HEK293 (cell line): ENCODE measurements at regions not wholly inside any gene's neighbourhood (a gene's known extent, or its start where the extent isn't known, plus 50 kb on each side); places are given as distances from the start of the nearest gene placed in this dataset.

ENCODE experiments used
- BCL11B ChIP-seq: fragments of 450-650 bp; formaldehyde crosslinking; IDR thresholded peaks from 2 replicates; pipeline ENCODE4 v1.5.1; 2016; ENCODE audit warnings: low read depth, missing biosample characterization, missing genetic modification characterization
- EGR2 ChIP-seq: fragments of 450-650 bp; formaldehyde crosslinking; IDR thresholded peaks from 2 replicates; pipeline ENCODE4 v1.5.1; 2016; ENCODE audit warnings: low read depth, missing biosample characterization, missing genetic modification characterization
- GLI4 ChIP-seq: fragments of 450-650 bp; formaldehyde crosslinking; IDR thresholded peaks from 2 replicates; pipeline ENCODE4 v1.5.1; 2016; ENCODE audit warnings: missing biosample characterization, missing genetic modification characterization
- IKZF3 ChIP-seq: fragments of 450-650 bp; IDR thresholded peaks from 2 replicates; pipeline ENCODE4 v1.5.0; 2018; ENCODE audit warnings: missing biosample characterization, mild to moderate bottlenecking, missing genetic modification characterization, moderate library complexity
- KLF1 ChIP-seq: fragments of 450-650 bp; formaldehyde crosslinking; IDR thresholded peaks from 2 replicates; pipeline ENCODE4 v1.5.1; 2016; ENCODE audit warnings: missing biosample characterization, missing genetic modification characterization
- KLF8 ChIP-seq: fragments of 450-650 bp; formaldehyde crosslinking; IDR thresholded peaks from 2 replicates; pipeline ENCODE4 v1.5.1; 2016; ENCODE audit warnings: missing biosample characterization, missing genetic modification characterization
- MYNN ChIP-seq: fragments of 450-650 bp; formaldehyde crosslinking; IDR thresholded peaks from 2 replicates; pipeline ENCODE4 v1.5.1; 2016; ENCODE audit warnings: missing biosample characterization, missing genetic modification characterization, borderline replicate concordance
- SALL2 ChIP-seq: fragments of 450-650 bp; formaldehyde crosslinking; IDR thresholded peaks from 2 replicates; pipeline ENCODE4 v1.5.0; 2017; ENCODE audit warnings: missing biosample characterization, mild to moderate bottlenecking, missing genetic modification characterization, borderline replicate concordance
- SP2 ChIP-seq: fragments of 450-650 bp; formaldehyde crosslinking; IDR thresholded peaks from 2 replicates; pipeline ENCODE4 v1.5.1; 2016; ENCODE audit warnings: missing biosample characterization, missing genetic modification characterization
- ZNF140 ChIP-seq: fragments of 450-650 bp; formaldehyde crosslinking; IDR thresholded peaks from 2 replicates; pipeline ENCODE4 v1.5.1; 2016; ENCODE audit warnings: missing biosample characterization, missing genetic modification characterization
- ZNF148 ChIP-seq: fragments of 450-650 bp; formaldehyde crosslinking; IDR thresholded peaks from 2 replicates; pipeline ENCODE4 v1.5.0; 2017; ENCODE audit warnings: missing biosample characterization, missing genetic modification characterization, borderline replicate concordance
- ZNF157 ChIP-seq: fragments of 450-650 bp; formaldehyde crosslinking; IDR thresholded peaks from 2 replicates; pipeline ENCODE4 v1.5.1; 2016; ENCODE audit warnings: missing biosample characterization, missing genetic modification characterization
- ZNF24 ChIP-seq: fragments of 450-650 bp; formaldehyde crosslinking; IDR thresholded peaks from 2 replicates; pipeline ENCODE4 v1.5.1; 2016; ENCODE audit warnings: missing biosample characterization, missing genetic modification characterization
- ZNF292 ChIP-seq: fragments of 450-650 bp; formaldehyde crosslinking; IDR thresholded peaks from 2 replicates; pipeline ENCODE4 v1.5.1; 2016; ENCODE audit warnings: low read depth, missing biosample characterization, missing genetic modification characterization, borderline replicate concordance
- ZNF366 ChIP-seq: fragments of 450-650 bp; formaldehyde crosslinking; conservative IDR thresholded peaks from 2 replicates; pipeline ENCODE4 v1.5.1; 2016; ENCODE audit warnings: missing biosample characterization, missing genetic modification characterization
- ZNF398 ChIP-seq: fragments of 450-650 bp; formaldehyde crosslinking; IDR thresholded peaks from 2 replicates; pipeline ENCODE4 v1.5.1; 2017; ENCODE audit warnings: missing biosample characterization, missing genetic modification characterization
- ZNF426 ChIP-seq: fragments of 450-650 bp; formaldehyde crosslinking; IDR thresholded peaks from 2 replicates; pipeline ENCODE4 v1.5.1; 2017; ENCODE audit warnings: missing biosample characterization, missing genetic modification characterization, mild to moderate bottlenecking, inconsistent platforms, moderate library complexity
- ZNF473 ChIP-seq: fragments of 450-650 bp; formaldehyde crosslinking; IDR thresholded peaks from 2 replicates; pipeline ENCODE4 v1.5.1; 2017; ENCODE audit warnings: missing biosample characterization, missing genetic modification characterization
- ZNF521 ChIP-seq: fragments of 450-650 bp; formaldehyde crosslinking; IDR thresholded peaks from 2 replicates; pipeline ENCODE4 v1.5.1; 2017; ENCODE audit warnings: missing biosample characterization, mild to moderate bottlenecking, missing genetic modification characterization
- ZNF544 ChIP-seq: fragments of 450-650 bp; formaldehyde crosslinking; IDR thresholded peaks from 2 replicates; pipeline ENCODE4 v1.5.0; 2017; ENCODE audit warnings: missing biosample characterization, missing genetic modification characterization
- ZNF548 ChIP-seq: fragments of 450-650 bp; formaldehyde crosslinking; IDR thresholded peaks from 2 replicates; pipeline ENCODE4 v1.5.1; 2016; ENCODE audit warnings: missing biosample characterization, missing genetic modification characterization
- ZNF558 ChIP-seq: fragments of 450-650 bp; formaldehyde crosslinking; IDR thresholded peaks from 2 replicates; pipeline ENCODE4 v1.5.1; 2016; ENCODE audit warnings: missing biosample characterization, missing genetic modification characterization
- ZNF596 ChIP-seq: fragments of 450-650 bp; IDR thresholded peaks from 2 replicates; pipeline ENCODE4 v1.5.0; 2018; ENCODE audit warnings: missing biosample characterization, mild to moderate bottlenecking, missing genetic modification characterization, moderate library complexity
- ZNF629 ChIP-seq: fragments of 450-650 bp; formaldehyde crosslinking; IDR thresholded peaks from 2 replicates; pipeline ENCODE4 v1.5.1; 2017; ENCODE audit warnings: missing biosample characterization, missing genetic modification characterization
- ZNF791 ChIP-seq: fragments of 450-650 bp; formaldehyde crosslinking; IDR thresholded peaks from 2 replicates; pipeline ENCODE4 v1.5.1; 2016; ENCODE audit warnings: missing biosample characterization, missing genetic modification characterization
- TF ChIP-seq, protein P1 (sequence below): fragments of 450-650 bp; formaldehyde crosslinking; IDR thresholded peaks from 2 replicates; pipeline ENCODE4 v1.5.1; 2017; ENCODE audit warnings: missing biosample characterization, missing genetic modification characterization
- TF ChIP-seq, protein P2 (sequence below): fragments of 450-650 bp; formaldehyde crosslinking; IDR thresholded peaks from 2 replicates; pipeline ENCODE4 v1.5.1; 2016; ENCODE audit warnings: missing biosample characterization, missing genetic modification characterization
- TF ChIP-seq, protein P3 (sequence below): fragments of 450-650 bp; formaldehyde crosslinking; IDR thresholded peaks from 2 replicates; pipeline ENCODE4 v1.5.1; 2016; ENCODE audit warnings: missing biosample characterization, missing genetic modification characterization

DNA sequence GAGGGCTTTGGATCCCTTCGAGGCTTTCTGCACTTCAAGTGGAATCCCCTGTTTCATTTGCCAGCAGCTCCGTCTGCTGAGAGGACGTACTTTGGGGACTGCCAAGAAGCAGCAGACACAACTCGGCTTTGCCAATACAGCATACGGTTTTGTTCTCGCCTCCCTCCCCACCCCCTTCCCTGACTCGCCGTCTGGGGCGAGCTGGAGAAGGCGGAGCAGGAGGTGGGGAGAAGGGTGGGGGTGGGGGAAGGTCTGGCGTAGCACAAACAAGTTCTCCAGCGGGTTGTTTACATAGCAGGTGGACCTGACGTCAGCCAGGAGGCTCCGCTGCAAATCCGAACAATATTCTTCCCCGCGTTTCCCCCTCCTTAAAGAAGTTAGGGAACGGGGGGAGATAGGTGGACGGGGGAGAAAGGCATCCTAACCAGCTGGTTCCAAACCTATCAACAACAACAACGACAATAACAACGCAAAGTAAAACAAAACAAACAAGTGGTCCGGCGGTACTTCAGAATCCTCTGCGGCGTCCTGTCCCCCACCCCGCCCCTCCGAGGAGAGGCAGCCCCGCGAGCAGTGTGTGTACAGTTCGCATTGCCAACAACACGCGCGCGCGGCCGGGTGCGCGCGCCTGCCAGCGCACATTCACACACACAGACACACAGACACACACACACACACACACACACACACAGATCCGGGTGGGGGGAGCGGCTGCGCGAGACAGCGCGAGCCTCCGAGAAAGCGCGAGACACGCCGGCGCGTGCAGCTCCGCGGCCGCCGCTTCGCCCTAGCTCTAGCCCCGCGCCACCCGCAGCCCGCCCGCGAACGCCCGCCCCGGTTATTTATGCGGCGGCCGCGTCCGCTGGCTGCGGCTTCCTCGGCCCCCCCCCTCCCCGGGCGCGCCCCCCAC lies 167.0 kb upstream of the PPP1R3A start (continued):
- TF ChIP-seq ZNF596 = peak; percentile 22; the same call in 1 of the 2 replicates
- TF ChIP-seq IKZF3 = peak; percentile 76
- TF ChIP-seq ZNF292 (tag by site-specific recombination) = no peak
- peak; percentile 86 for TF ChIP-seq ZNF366 (tag by site-specific recombination)
- TF ChIP-seq, protein P1, sequence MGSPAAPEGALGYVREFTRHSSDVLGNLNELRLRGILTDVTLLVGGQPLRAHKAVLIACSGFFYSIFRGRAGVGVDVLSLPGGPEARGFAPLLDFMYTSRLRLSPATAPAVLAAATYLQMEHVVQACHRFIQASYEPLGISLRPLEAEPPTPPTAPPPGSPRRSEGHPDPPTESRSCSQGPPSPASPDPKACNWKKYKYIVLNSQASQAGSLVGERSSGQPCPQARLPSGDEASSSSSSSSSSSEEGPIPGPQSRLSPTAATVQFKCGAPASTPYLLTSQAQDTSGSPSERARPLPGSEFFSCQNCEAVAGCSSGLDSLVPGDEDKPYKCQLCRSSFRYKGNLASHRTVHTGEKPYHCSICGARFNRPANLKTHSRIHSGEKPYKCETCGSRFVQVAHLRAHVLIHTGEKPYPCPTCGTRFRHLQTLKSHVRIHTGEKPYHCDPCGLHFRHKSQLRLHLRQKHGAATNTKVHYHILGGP (tag by site-specific recombination) = peak; percentile 41; the same call in 1 of the 2 replicates
- TF ChIP-seq ZNF148 = peak; percentile 81
- TF ChIP-seq ZNF548 (tag by site-specific recombination) = no peak
- TF ChIP-seq ZNF398 (tag by site-specific recombination) = peak; percentile 97
- TF ChIP-seq, protein P2, sequence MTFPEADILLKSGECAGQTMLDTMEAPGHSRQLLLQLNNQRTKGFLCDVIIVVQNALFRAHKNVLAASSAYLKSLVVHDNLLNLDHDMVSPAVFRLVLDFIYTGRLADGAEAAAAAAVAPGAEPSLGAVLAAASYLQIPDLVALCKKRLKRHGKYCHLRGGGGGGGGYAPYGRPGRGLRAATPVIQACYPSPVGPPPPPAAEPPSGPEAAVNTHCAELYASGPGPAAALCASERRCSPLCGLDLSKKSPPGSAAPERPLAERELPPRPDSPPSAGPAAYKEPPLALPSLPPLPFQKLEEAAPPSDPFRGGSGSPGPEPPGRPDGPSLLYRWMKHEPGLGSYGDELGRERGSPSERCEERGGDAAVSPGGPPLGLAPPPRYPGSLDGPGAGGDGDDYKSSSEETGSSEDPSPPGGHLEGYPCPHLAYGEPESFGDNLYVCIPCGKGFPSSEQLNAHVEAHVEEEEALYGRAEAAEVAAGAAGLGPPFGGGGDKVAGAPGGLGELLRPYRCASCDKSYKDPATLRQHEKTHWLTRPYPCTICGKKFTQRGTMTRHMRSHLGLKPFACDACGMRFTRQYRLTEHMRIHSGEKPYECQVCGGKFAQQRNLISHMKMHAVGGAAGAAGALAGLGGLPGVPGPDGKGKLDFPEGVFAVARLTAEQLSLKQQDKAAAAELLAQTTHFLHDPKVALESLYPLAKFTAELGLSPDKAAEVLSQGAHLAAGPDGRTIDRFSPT (tag by site-specific recombination) = peak; percentile 92
- TF ChIP-seq KLF8 (tag by site-specific recombination) = peak; percentile 64; the same call in 1 of the 2 replicates
- TF ChIP-seq ZNF140 (tag by site-specific recombination) = no peak
- TF ChIP-seq MYNN (tag by site-specific recombination) = peak; percentile 61; the same call in 1 of the 2 replicates
- TF ChIP-seq ZNF473 (tag by site-specific recombination) = no peak
- TF ChIP-seq ZNF544 (tag by site-specific recombination) = no peak
- 0 out of 2 replicates have a peak, but pooled peaks have one; percentile 38 for TF ChIP-seq ZNF157 (tag by site-specific recombination)
- TF ChIP-seq ZNF426 (tag by site-specific recombination) = no peak
- TF ChIP-seq ZNF791 = peak; percentile 72; the same call in 1 of the 2 replicates
- peak; percentile 53 for TF ChIP-seq ZNF24 (tag by site-specific recombination)
- TF ChIP-seq KLF1 (tag by site-specific recombination) = peak; percentile 42
- no peak; the same call in 1 of the 2 replicates for TF ChIP-seq ZNF558
- peak; percentile 71; the same call in 1 of the 2 replicates for TF ChIP-seq BCL11B (tag by site-specific recombination)
- 0 out of 2 replicates have a peak, but pooled peaks have one; percentile 25 for TF ChIP-seq SP2 (tag by site-specific recombination)
- peak; percentile 47 for TF ChIP-seq EGR2
- no peak for TF ChIP-seq ZNF521 (tag by site-specific recombination)
- no peak for TF ChIP-seq SALL2
- TF ChIP-seq, protein P3, sequence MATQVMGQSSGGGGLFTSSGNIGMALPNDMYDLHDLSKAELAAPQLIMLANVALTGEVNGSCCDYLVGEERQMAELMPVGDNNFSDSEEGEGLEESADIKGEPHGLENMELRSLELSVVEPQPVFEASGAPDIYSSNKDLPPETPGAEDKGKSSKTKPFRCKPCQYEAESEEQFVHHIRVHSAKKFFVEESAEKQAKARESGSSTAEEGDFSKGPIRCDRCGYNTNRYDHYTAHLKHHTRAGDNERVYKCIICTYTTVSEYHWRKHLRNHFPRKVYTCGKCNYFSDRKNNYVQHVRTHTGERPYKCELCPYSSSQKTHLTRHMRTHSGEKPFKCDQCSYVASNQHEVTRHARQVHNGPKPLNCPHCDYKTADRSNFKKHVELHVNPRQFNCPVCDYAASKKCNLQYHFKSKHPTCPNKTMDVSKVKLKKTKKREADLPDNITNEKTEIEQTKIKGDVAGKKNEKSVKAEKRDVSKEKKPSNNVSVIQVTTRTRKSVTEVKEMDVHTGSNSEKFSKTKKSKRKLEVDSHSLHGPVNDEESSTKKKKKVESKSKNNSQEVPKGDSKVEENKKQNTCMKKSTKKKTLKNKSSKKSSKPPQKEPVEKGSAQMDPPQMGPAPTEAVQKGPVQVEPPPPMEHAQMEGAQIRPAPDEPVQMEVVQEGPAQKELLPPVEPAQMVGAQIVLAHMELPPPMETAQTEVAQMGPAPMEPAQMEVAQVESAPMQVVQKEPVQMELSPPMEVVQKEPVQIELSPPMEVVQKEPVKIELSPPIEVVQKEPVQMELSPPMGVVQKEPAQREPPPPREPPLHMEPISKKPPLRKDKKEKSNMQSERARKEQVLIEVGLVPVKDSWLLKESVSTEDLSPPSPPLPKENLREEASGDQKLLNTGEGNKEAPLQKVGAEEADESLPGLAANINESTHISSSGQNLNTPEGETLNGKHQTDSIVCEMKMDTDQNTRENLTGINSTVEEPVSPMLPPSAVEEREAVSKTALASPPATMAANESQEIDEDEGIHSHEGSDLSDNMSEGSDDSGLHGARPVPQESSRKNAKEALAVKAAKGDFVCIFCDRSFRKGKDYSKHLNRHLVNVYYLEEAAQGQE (tag by site-specific recombination) = no peak; the same call in 1 of the 2 replicates
- peak; percentile 96 for TF ChIP-seq ZNF629 (tag by site-specific recombination)
- peak; percentile 92 for TF ChIP-seq GLI4 (tag by site-specific recombination)
